ENCODE measurements at regions not wholly inside any gene's neighbourhood (a gene's known extent, or its start where the extent isn't known, plus 50 kb on each side); places are given as distances from the start of the nearest gene placed in this dataset.
"Not testable (repeated sequence)": the region's sequence is repeated elsewhere in the genome, so short reads cannot be mapped to it uniquely, and the experiment has no call there.

DNA sequence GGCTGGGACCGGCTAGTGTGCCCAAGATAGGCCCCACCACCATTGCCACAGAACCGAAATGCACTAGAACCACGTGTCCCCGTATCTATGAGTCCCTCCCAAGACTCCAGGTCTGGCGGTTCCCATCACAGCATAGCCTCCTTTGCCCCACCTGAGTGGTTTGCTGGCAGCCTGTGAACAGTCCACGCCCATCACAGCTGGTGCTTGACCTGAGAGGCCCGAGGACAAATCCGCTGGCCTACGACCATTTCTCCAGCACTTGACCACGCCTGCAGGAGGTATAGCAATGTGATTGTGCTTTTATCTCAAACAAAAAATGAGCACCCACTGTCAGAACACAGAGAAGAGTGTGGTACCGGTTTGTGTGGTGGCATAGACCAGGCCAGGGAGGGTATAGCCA, 736.7 kb upstream of the GBE1 start:
- no peaks in the 10 kb centered on the region for H3K36me3 Mint-ChIP-seq (ENCODE audit: low read depth)
- peaks cover 5% of the 10 kb centered on the region for H3K9me3 Mint-ChIP-seq
- intact Hi-C loops (cut with micrococcal nuclease): no loop called here
- H3K27me3 Mint-ChIP-seq: no peaks in the 10 kb centered on the region
- H3K4me1 Mint-ChIP-seq: no peaks in the 10 kb centered on the region
- H3K4me3 Mint-ChIP-seq: no peak overlapping the region
- no peak for DNase-seq
- no peak overlapping the region for H3K27ac Mint-ChIP-seq

DNA sequence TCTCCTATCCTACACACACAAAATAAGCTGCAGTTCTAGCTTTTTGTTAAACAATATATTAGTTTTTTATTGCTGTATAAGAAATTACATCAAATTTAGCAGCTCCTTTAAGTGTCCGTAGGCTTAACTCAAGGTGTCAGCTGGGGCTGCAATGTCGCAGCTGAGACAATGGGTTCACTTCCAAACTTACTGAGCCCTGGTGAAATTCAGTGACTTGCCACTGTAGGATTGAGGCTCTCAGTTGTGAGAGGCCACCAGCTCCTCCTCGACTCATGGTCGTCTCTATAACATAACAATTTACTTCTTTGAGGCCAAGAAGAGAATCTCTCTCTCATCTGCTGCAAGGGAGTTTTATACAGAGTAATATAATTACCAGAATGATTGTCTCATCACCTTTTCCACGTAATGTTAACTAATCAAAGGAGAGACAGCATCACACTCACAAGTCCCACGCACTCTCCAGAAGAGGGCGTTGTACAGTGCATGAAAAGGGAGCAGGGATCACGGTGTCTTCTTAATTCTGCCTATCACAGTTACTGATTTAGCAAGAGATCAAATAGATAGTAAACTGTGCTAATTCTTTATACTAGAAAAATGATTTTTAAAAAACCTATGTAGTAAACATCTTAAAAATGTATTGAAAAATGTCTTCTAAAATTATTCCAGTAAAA, 735.6 kb upstream of the GBE1 start:
- no peak overlapping the region for H3K27ac Mint-ChIP-seq
- H3K27me3 Mint-ChIP-seq: no peaks in the 10 kb centered on the region
- DNase-seq: no peak
- H3K4me1 Mint-ChIP-seq: no peaks in the 10 kb centered on the region
- H3K4me3 Mint-ChIP-seq: no peak overlapping the region
- H3K36me3 Mint-ChIP-seq (ENCODE audit: low read depth): no peaks in the 10 kb centered on the region
- peaks cover under 1% of the 10 kb centered on the region for H3K9me3 Mint-ChIP-seq
- intact Hi-C loops (cut with micrococcal nuclease): no loop called here

DNA sequence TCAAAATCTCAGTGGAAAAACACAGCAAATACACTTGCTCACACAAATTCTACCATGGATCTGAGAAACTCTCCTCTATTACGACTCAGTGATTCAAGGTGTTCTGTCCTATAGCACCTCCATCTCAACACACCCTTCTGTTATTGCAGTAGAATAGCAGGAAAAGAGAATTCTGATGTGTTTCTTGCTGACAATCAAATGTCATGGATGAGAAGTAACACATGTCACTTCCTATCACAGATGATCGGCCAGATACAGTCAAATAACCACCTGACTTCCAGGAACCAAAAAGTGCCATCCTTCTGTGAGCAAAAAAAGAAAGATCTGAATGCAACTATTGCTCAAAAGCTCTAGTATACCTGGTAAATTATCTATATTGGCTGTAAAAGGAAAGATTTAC, 734.2 kb upstream of the GBE1 start:
- H3K9me3 Mint-ChIP-seq: no peaks in the 10 kb centered on the region
- no peaks in the 10 kb centered on the region for H3K36me3 Mint-ChIP-seq (ENCODE audit: low read depth)
- no peak for DNase-seq
- no peaks in the 10 kb centered on the region for H3K4me1 Mint-ChIP-seq
- no peak overlapping the region for H3K27ac Mint-ChIP-seq
- H3K4me3 Mint-ChIP-seq: no peak overlapping the region
- intact Hi-C loops (cut with micrococcal nuclease): no loop called here
- H3K27me3 Mint-ChIP-seq: no peaks in the 10 kb centered on the region

DNA sequence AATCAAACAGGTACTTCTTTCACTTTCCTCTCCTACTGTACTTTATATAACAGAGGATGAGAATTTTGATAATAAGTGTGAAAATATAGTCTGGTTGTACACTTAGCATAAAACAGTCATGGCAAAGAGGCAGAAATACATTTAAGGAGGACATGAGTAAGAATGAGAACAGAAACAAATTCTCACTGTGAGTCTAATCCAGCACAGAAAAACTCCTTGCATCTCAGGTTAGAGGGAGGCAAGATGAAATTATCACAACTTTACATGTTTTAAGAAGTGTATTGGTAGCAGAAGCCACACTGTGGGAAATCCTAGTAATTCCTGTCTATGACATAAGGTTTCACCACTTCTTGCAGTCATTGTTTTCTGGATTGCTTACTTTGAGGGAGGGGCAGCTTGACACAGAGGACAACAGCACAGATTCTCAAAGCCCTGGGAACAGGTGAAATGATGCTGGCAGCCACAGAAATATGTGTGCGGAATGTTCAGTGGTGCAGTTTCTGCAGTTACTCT, 733.6 kb upstream of the GBE1 start:
- DNase-seq: no peak
- Mint-ChIP-seq H3K27me3 (no peaks in the 10 kb centered on the region), H3K9me3 (no peaks in the 10 kb centered on the region), H3K4me1 (no peaks in the 10 kb centered on the region), H3K36me3 (ENCODE audit: low read depth) (no peaks in the 10 kb centered on the region), H3K4me3 (no peak overlapping the region), H3K27ac (no peak overlapping the region)
- intact Hi-C loops (cut with micrococcal nuclease): no loop called here

DNA sequence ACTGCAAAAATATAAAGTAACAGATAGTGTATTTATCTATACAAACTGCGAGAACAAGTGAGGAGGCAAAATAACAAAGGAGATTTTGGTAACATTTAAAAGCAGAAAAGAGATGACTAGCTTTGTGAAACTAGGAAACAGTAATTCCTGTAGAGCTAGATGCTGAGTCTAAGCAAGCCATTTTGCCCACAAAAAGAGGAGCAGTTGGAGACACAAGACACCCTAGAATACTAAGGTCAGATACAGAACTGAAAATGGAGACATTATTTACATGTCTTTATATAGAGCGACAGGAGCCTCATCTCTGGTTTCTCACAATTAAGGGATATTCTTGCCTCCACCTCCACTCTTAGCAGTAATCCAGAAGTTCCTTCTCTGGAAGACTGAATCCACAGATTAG, 732.4 kb upstream of the GBE1 start:
- H3K4me1 Mint-ChIP-seq: no peaks in the 10 kb centered on the region
- no peaks in the 10 kb centered on the region for H3K27me3 Mint-ChIP-seq
- no peak for DNase-seq
- no peak overlapping the region for H3K4me3 Mint-ChIP-seq
- intact Hi-C loops (cut with micrococcal nuclease): no loop called here
- no peaks in the 10 kb centered on the region for H3K9me3 Mint-ChIP-seq
- H3K27ac Mint-ChIP-seq: no peak overlapping the region
- H3K36me3 Mint-ChIP-seq (ENCODE audit: low read depth): no peaks in the 10 kb centered on the region

DNA sequence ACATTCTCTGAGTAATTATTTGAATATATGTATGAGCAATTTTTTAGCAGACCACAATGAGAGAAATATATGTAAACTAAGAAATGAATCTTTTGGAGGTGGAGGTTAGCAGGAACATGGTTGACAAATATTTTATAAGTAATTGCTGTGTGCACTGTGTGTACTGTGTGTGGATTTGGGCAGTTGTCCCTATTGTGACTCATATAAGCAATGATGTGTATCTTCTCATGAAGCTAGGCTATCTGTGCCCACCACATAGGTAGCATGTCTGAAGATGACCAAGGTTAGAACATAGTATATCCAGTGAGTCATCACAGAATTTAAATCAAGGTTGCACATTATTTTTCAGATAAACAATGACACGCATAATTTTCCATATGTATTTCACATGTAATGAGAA, 713.9 kb upstream of the GBE1 start:
- H3K36me3 Mint-ChIP-seq (ENCODE audit: low read depth): no peaks in the 10 kb centered on the region
- intact Hi-C loops (cut with micrococcal nuclease): no loop called here
- no peaks in the 10 kb centered on the region for H3K4me1 Mint-ChIP-seq
- H3K27ac Mint-ChIP-seq: no peak overlapping the region
- DNase-seq: no peak
- no peak overlapping the region for H3K4me3 Mint-ChIP-seq
- H3K9me3 Mint-ChIP-seq: no peaks in the 10 kb centered on the region
- H3K27me3 Mint-ChIP-seq: no peaks in the 10 kb centered on the region

DNA sequence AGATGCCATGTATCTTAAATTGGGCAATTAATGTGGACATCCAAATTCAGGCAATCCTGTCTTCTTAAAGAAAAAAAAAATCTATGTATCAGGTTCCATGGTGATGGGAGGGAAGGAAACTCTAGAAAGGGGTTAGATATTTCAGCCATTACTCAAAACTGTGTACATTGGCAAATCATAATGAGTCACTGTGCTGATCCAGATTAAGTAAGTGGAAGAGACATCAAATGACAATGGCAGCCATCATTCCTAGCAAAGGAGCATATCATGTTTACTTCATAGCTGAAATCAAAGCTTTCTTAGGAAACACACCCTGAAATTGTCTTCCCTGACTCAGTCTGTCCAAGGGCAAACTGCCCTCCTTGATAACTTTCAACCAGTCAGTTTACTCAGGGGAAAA, 713.3 kb upstream of the GBE1 start:
- Mint-ChIP-seq H3K9me3 (no peaks in the 10 kb centered on the region), H3K4me3 (no peak overlapping the region), H3K4me1 (no peaks in the 10 kb centered on the region), H3K27ac (no peak overlapping the region), H3K27me3 (no peaks in the 10 kb centered on the region), H3K36me3 (ENCODE audit: low read depth) (no peaks in the 10 kb centered on the region)
- intact Hi-C loops (cut with micrococcal nuclease): no loop called here
- no peak for DNase-seq

DNA sequence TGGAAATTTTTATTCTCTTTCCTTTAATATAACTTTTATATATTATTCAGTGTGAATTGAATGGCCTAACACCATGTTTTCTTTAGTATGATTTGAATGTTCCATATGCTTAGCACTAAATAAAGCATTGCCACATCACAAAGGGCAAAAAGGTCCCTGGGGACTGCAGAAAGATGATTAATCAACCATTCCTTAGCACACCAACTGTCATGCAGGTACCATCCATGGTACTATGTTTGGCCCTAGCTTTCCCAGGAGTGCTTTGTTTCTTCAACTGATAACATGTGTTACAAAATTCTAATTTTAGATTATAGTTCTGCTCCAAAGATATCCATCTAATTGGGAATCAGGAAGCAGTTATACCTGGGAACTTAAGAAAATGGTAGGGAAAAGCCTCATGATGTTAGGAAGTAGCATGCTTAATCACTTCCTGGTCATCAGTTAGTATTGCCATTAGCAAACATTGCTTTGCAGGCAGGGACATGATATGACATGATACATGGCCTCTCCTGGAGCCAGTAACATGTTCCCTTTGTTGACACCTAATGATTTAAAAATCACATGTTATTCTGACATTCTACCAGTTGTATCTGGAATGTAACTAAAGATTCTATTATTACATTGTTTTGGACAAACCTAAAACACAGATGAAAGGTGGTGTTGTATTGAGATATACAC, 712.6 kb upstream of the GBE1 start:
- H3K36me3 Mint-ChIP-seq (ENCODE audit: low read depth): no peaks in the 10 kb centered on the region
- H3K9me3 Mint-ChIP-seq: no peaks in the 10 kb centered on the region
- H3K4me3 Mint-ChIP-seq: no peak overlapping the region
- no peak overlapping the region for H3K27ac Mint-ChIP-seq
- no peak for DNase-seq
- intact Hi-C loops (cut with micrococcal nuclease): no loop called here
- no peaks in the 10 kb centered on the region for H3K4me1 Mint-ChIP-seq
- no peaks in the 10 kb centered on the region for H3K27me3 Mint-ChIP-seq

DNA sequence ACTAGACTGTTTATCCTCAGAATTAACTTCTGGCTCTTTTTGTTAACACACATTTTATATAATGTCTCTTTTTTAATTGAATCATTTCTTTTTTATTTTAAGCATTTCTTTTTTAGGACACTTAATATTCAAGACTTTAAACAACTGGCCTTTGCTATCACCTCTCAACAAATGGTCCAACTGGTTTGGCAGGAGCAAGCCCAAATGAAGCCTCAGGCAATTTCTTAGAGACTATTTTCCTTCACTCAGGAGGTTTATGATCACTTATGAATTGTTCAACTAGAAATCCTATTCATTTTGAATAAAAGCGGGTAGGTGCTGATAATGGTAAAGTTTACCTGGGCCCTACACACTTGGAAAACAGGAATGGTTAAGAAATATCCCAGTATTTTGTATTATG, 705.6 kb upstream of the GBE1 start:
- Mint-ChIP-seq H3K9me3 (peaks cover 5% of the 10 kb centered on the region), H3K36me3 (ENCODE audit: low read depth) (no peaks in the 10 kb centered on the region), H3K4me1 (no peaks in the 10 kb centered on the region), H3K27me3 (no peaks in the 10 kb centered on the region), H3K27ac (no peak overlapping the region), H3K4me3 (no peak overlapping the region)
- DNase-seq: no peak
- intact Hi-C loops (cut with micrococcal nuclease): no loop called here

DNA sequence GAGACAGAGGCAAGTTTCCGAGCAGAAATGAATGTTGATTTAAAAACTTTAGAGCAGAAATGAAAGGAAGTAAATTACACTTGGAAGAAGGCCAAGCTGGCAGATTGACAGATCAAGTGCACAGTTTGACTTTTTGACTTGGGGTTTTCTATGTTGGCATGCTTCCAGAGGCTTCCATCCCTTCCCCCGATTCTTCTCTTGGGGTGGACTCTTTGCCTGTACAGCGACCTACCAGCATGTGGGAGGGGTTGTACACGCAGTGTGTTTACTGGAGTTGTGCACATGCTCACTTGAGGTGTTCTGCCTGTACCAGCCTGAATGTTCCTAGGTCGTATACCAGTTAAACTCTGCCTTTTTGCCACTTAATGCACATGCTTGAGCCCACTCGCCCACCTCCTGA, 701.5 kb upstream of the GBE1 start:
- DNase-seq: no peak
- Mint-ChIP-seq H3K9me3 (peaks cover 8% of the 10 kb centered on the region), H3K4me3 (no peak overlapping the region), H3K36me3 (ENCODE audit: low read depth) (no peaks in the 10 kb centered on the region), H3K27ac (no peak overlapping the region), H3K4me1 (no peaks in the 10 kb centered on the region), H3K27me3 (no peaks in the 10 kb centered on the region)
- intact Hi-C loops (cut with micrococcal nuclease): no loop called here

DNA sequence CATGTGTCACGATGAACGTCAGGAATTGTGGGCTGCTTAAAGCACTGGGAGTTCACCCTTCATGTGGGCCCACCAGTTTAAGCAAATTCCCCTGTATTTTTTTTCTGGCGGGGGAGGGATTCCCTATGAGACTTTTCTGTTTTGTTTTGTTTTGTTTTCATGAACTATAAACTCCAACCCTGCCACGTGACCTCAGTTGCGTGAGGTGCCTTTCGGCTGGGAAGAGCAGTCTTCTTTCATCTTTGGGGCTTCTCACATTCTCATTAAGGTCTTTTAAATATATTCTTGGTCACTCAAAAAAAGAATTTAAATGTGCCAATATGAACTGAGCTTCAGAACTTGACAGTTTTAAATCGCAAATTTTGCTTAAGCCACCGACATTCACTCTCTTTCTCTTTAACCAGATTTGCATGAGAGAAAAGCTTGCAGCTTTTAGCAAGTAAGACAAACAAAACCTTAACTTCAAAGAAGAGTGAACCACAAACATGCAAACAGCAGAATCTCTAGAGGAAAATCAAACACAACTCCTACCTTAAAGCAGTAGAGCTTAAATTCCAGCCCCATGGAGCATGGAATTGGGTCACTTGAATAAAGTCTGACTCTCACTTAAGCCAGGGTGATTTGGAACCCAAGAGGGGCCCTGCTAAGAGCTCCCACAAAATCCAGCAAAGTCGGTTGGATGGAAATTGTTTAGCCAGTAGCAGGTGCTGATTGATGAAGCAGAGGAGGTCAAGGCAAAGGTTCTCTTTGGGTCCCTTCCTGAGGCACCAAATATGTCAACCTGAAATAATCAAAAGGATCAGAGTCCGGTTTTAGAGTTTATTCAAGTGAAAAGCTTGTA, 699.8 kb upstream of the GBE1 start:
- Mint-ChIP-seq H3K4me3 (no peak overlapping the region), H3K9me3 (peaks cover 4% of the 10 kb centered on the region), H3K27me3 (no peaks in the 10 kb centered on the region), H3K4me1 (no peaks in the 10 kb centered on the region), H3K27ac (no peak overlapping the region), H3K36me3 (ENCODE audit: low read depth) (no peaks in the 10 kb centered on the region)
- intact Hi-C loops (cut with micrococcal nuclease): no loop called here
- DNase-seq: no peak

DNA sequence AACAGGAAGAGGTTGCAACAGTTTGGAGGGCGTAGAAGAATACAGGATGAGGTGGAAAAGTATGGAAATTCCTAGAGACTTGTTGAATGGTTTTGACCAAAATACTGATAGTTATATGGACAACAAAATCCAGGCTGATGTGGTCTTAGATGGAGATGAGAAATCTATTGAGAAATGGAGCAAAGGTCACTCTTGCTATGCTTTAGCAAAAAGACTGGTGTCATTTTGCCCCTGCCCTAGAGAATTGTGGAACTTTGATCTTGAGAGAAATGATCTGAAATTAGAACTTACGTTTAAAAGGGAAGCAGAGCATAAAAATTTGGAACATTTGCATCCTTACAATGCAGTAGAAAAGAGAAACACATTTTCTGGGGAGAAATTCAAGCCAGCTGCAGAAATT, 686.9 kb upstream of the GBE1 start:
- DNase-seq: no peak
- Mint-ChIP-seq H3K36me3 (ENCODE audit: low read depth) (no peaks in the 10 kb centered on the region), H3K27me3 (no peaks in the 10 kb centered on the region), H3K9me3 (no peaks in the 10 kb centered on the region), H3K4me1 (no peaks in the 10 kb centered on the region), H3K4me3 (no peak overlapping the region), H3K27ac (no peak overlapping the region)
- intact Hi-C loops (cut with micrococcal nuclease): no loop called here

DNA sequence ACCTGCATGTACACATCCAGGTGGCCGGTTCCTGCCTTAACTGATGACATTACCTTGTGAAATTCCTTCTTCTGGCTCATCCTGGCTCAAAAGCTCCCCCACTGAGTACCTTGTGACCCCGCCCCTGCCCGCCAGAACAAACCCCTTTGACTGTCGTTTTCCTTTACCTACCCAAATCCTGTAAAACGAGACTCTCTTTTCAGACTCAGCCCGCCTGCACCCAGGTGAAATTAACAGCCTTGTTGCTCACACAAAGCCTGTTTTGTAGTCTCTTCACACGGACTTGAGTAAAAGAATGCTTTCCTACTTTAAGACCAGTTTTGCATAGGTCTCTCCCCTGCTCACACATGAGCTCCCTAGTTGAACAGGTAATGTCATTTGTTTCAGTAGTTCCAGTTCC, 667.4 kb upstream of the GBE1 start:
- H3K9me3 Mint-ChIP-seq; intact Hi-C loops (cut with micrococcal nuclease); DNase-seq; H3K4me3 Mint-ChIP-seq; H3K36me3 Mint-ChIP-seq (ENCODE audit: low read depth); H3K27me3 Mint-ChIP-seq; H3K27ac Mint-ChIP-seq; H3K4me1 Mint-ChIP-seq: not testable (repeated sequence)

DNA sequence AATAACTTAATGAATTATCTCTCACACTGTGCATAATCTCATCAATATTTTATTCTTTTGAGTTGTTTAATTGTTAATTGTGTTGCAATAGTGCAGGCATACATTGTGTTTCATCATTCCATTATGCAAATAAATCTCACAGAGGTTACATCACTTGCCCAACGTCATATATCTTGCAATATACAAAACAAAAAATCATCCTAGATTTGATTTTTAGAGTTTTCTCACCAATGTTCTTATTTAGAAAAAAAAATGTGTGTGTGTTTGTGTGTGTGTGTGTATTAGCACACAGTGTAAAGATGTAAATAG, 662.5 kb upstream of the GBE1 start:
- intact Hi-C loops (cut with micrococcal nuclease): no loop called here
- Mint-ChIP-seq H3K36me3 (ENCODE audit: low read depth) (no peaks in the 10 kb centered on the region), H3K4me3 (no peak overlapping the region), H3K4me1 (no peaks in the 10 kb centered on the region), H3K27ac (no peak overlapping the region), H3K9me3 (no peaks in the 10 kb centered on the region), H3K27me3 (no peaks in the 10 kb centered on the region)
- no peak for DNase-seq
